ENCODE measurements at regions not wholly inside any gene's neighbourhood (a gene's known extent, or its start where the extent isn't known, plus 50 kb on each side); places are given as distances from the start of the nearest gene placed in this dataset.

DNA sequence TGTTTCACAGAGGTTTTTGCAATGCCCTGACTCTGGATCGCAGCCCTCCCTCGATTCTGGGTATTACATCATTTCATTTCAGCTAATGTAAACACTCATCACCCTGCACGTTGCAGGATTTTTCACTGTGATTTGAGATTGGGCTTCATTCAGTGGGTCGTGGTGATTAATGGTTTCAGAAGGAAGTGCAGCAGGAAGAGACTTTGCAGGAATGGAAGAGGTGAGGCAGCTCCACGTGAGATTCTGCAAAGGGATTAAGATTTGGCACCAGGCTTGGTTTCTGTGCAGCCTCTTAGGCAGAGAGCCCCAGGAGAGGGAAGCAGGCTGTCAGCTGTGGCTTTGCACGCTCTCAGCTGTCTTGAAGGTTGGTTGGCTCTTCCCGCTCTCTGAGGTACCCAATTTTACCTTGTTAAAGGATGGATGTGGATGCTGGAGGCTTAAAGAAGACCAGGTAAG lies 95.2 kb downstream of the PLCE1 start:
- TF ChIP-seq EZH2phosphoT487 (IDR thresholded peaks at IDR 0.05; ENCODE audit: insufficient read depth, low read depth) (no peak), EZH2 (IDR thresholded peaks at IDR 0.05; ENCODE audit: insufficient read depth, poor library complexity, severe bottlenecking) (no peak)
- Histone ChIP-seq H4K20me1 (ENCODE audit: insufficient read depth) (no peaks in the 10 kb centered on the region), H3K27me3 (replicated peaks; ENCODE audit: insufficient read depth) (no peaks in the 10 kb centered on the region), H3K79me2 (ENCODE audit: insufficient read depth) (no peaks in the 10 kb centered on the region), H3K9ac (no peak overlapping the region), H3K4me1 (ENCODE audit: insufficient read depth) (peaks cover 17% of the 10 kb centered on the region), H3K9me3 (ENCODE audit: low read depth) (no peaks in the 10 kb centered on the region), H3K36me3 (ENCODE audit: low read depth) (no peaks in the 10 kb centered on the region), H2AFZ (0 out of 2 replicates have a peak overlapping the region, but pooled peaks have one; percentile 31), H3F3A (ENCODE audit: insufficient read depth) (0 out of 2 replicates have a peak, but pooled peaks cover 12% of the 10 kb centered on the region), H3K4me2 (ENCODE audit: unreplicated experiment) (peak overlapping the region; percentile 23), H3K27ac (no peak overlapping the region), H3K9me2 (ENCODE audit: insufficient read depth) (no peaks in the 10 kb centered on the region), H3K4me3 (0 out of 2 replicates have a peak overlapping the region, but pooled peaks have one; percentile 4)
- DNase-seq: peak; percentile 46
- in situ Hi-C loops (cut with MboI): loop anchor here (10.0 kb wide), 1 partner anchor 226 kb away; no protein-coding TSS in a partner anchor
- WGBS, 2 experiments (ENCODE audit: low coverage in 1 of 2, low lambda C conversion rate in 2 of 2, missing lambda C conversion rate in 2 of 2): 44% methylated on average over 7 of the region's 7 CpGs

DNA sequence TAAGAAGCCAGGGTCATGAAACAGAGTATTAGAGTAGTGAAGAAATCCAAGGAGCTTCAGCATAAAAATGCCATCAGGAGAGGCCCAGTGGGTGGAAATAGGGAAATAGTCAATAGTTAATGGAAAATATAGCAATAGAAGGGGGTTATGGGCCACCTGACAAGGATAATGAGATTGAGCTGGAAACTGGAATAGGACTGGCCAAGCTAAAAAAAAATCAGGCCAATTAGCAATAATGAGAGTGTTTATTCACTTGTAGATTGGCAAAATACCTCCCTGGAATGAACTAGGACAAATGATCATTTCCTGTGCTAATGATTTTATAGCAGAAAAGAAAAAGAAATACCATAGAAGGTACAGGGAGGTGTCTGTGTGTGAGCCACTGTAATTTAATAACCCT lies 97.9 kb downstream of the PLCE1 start:
- H3K9me3 ChIP-seq (ENCODE audit: low read depth): no peaks in the 10 kb centered on the region
- 0 out of 2 replicates have a peak, but pooled peaks cover 12% of the 10 kb centered on the region for H3F3A ChIP-seq (ENCODE audit: insufficient read depth)
- no peaks in the 10 kb centered on the region for H3K27me3 ChIP-seq (replicated peaks; ENCODE audit: insufficient read depth)
- H3K4me2 ChIP-seq (ENCODE audit: unreplicated experiment): no peak overlapping the region
- in situ Hi-C loops (cut with MboI): no loop called here
- H3K9me2 ChIP-seq (ENCODE audit: insufficient read depth): no peaks in the 10 kb centered on the region
- TF ChIP-seq EZH2phosphoT487 (IDR thresholded peaks at IDR 0.05; ENCODE audit: insufficient read depth, low read depth): no peak
- TF ChIP-seq EZH2 (IDR thresholded peaks at IDR 0.05; ENCODE audit: insufficient read depth, poor library complexity, severe bottlenecking): no peak
- H3K4me3 ChIP-seq: no peak overlapping the region
- no peaks in the 10 kb centered on the region for H3K36me3 ChIP-seq (ENCODE audit: low read depth)
- H3K9ac ChIP-seq: no peak overlapping the region
- no peak for DNase-seq
- peaks cover 17% of the 10 kb centered on the region for H3K4me1 ChIP-seq (ENCODE audit: insufficient read depth)
- no peak overlapping the region for H3K27ac ChIP-seq
- H4K20me1 ChIP-seq (ENCODE audit: insufficient read depth): no peaks in the 10 kb centered on the region
- H2AFZ ChIP-seq: no peak overlapping the region
- H3K79me2 ChIP-seq (ENCODE audit: insufficient read depth): no peaks in the 10 kb centered on the region

DNA sequence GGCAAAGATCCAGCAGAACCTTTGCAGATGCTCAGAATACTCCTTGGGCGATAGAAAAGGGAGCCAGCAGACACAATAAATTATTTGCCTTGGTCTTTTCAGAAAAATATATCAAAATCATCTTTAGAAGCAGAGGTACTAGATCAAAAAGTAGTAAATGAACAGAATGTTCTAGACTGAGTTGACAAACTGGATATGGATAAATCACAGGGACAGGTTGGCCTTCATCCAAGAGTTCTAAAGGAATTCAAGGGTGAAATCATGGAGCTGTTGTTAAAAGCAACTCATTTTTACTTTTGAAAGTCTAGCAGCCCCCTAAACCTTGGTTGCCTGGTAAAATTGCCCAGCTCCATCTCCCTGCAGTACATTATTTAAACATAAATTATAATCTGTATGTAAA lies 99.1 kb downstream of the PLCE1 start:
- peaks cover 22% of the 10 kb centered on the region for H3K4me1 ChIP-seq (ENCODE audit: insufficient read depth)
- no peak overlapping the region for H3K4me3 ChIP-seq
- H3K9me3 ChIP-seq (ENCODE audit: low read depth): no peaks in the 10 kb centered on the region
- H3K27me3 ChIP-seq (replicated peaks; ENCODE audit: insufficient read depth): no peaks in the 10 kb centered on the region
- 92 to 100% methylated on average over 1 of the region's 1 CpG for WGBS, 2 experiments (ENCODE audit: low coverage in 1 of 2, low lambda C conversion rate in 2 of 2, missing lambda C conversion rate in 2 of 2)
- no peak overlapping the region for H3K27ac ChIP-seq
- H2AFZ ChIP-seq: no peak overlapping the region
- H3K36me3 ChIP-seq (ENCODE audit: low read depth): no peaks in the 10 kb centered on the region
- no peaks in the 10 kb centered on the region for H3K9me2 ChIP-seq (ENCODE audit: insufficient read depth)
- in situ Hi-C loops (cut with MboI): no loop called here
- H3K4me2 ChIP-seq (ENCODE audit: unreplicated experiment): no peak overlapping the region
- H3K79me2 ChIP-seq (ENCODE audit: insufficient read depth): no peaks in the 10 kb centered on the region
- H3F3A ChIP-seq (ENCODE audit: insufficient read depth): 0 out of 2 replicates have a peak, but pooled peaks cover 12% of the 10 kb centered on the region
- TF ChIP-seq EZH2 (IDR thresholded peaks at IDR 0.05; ENCODE audit: insufficient read depth, poor library complexity, severe bottlenecking) (no peak), EZH2phosphoT487 (IDR thresholded peaks at IDR 0.05; ENCODE audit: insufficient read depth, low read depth) (no peak)
- H4K20me1 ChIP-seq (ENCODE audit: insufficient read depth): no peaks in the 10 kb centered on the region
- H3K9ac ChIP-seq: no peak overlapping the region
- peak; percentile 30 for DNase-seq

DNA sequence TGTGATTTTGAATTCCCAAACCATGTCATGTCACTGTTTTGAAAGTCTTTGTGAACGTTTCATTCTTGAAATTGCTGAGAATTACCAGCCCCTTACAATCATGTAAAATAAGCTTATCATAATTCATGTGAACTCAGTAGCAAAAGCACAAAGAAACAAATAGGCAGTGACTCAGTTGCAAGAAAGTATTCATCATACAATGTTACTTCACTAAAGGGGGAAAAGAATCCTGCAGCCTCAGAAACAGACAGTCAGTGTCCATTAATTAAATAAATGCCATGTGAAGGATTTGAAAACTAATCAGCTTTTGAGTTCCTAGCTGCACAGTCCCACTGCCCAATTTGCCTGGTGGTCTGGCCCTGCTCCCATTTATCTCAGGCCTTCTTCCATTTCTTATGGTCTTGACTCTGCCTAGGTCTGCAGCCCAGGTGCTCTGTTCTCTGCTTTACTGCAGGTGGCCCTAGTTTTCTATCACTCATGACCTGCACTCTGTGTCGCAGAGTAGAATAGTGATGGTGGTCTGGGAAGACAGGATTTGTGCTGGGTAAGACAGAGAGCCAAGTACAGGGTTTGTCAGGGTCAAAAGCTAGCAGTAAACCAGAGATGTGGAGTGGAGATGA lies 99.7 kb downstream of the PLCE1 start:
- H3K79me2 ChIP-seq (ENCODE audit: insufficient read depth): no peaks in the 10 kb centered on the region
- H3K9me3 ChIP-seq (ENCODE audit: low read depth): no peaks in the 10 kb centered on the region
- WGBS, 2 experiments (ENCODE audit: low coverage in 1 of 2, low lambda C conversion rate in 2 of 2, missing lambda C conversion rate in 2 of 2): 49 to 50% methylated on average over 2 of the region's 2 CpGs
- no peak overlapping the region for H3K4me3 ChIP-seq
- H2AFZ ChIP-seq: no peak overlapping the region
- no peaks in the 10 kb centered on the region for H3K9me2 ChIP-seq (ENCODE audit: insufficient read depth)
- in situ Hi-C loops (cut with MboI): no loop called here
- no peak overlapping the region for H3K9ac ChIP-seq
- H4K20me1 ChIP-seq (ENCODE audit: insufficient read depth): no peaks in the 10 kb centered on the region
- no peaks in the 10 kb centered on the region for H3K27me3 ChIP-seq (replicated peaks; ENCODE audit: insufficient read depth)
- TF ChIP-seq EZH2 (IDR thresholded peaks at IDR 0.05; ENCODE audit: insufficient read depth, poor library complexity, severe bottlenecking): no peak
- no peak for TF ChIP-seq EZH2phosphoT487 (IDR thresholded peaks at IDR 0.05; ENCODE audit: insufficient read depth, low read depth)
- H3K27ac ChIP-seq: no peak overlapping the region
- DNase-seq: peak; percentile 53
- 0 out of 2 replicates have a peak, but pooled peaks cover 12% of the 10 kb centered on the region for H3F3A ChIP-seq (ENCODE audit: insufficient read depth)
- peaks cover 21% of the 10 kb centered on the region for H3K4me1 ChIP-seq (ENCODE audit: insufficient read depth)
- no peaks in the 10 kb centered on the region for H3K36me3 ChIP-seq (ENCODE audit: low read depth)
- H3K4me2 ChIP-seq (ENCODE audit: unreplicated experiment): no peak overlapping the region

All from GM23248 (cell line).